H9 (cell line): ENCODE measurements at regions not wholly inside any gene's neighbourhood (a gene's known extent, or its start where the extent isn't known, plus 50 kb on each side); places are given as distances from the start of the nearest gene placed in this dataset.

Experiments
- DNase-seq: peaks from one replicate; pipeline ENCODE4 v3.0.0-alpha.2; 2017
- H2AFZ ChIP-seq: one replicate; pipeline ENCODE4 v1.6.1; 2013; ENCODE audit warnings: mild to moderate bottlenecking, low read length, control low read depth, moderate library complexity
- H2AK5ac ChIP-seq: 2 replicates; pipeline ENCODE4 v1.6.1; 2013; ENCODE audit warnings: low read length, control low read depth, mixed read lengths; ENCODE audit not compliant: insufficient read length
- H2BK120ac ChIP-seq: one replicate; pipeline ENCODE4 v1.6.1; 2013; ENCODE audit warnings: low read depth, mild to moderate bottlenecking, low read length, control low read depth, inconsistent platforms; ENCODE audit not compliant: poor library complexity, severe bottlenecking
- H2BK12ac ChIP-seq: 2 replicates; pipeline ENCODE4 v1.6.1; 2013; ENCODE audit warnings: low read length, control low read depth, mixed read lengths, low read depth; ENCODE audit not compliant: insufficient read length
- H2BK15ac ChIP-seq: 2 replicates; pipeline ENCODE4 v1.6.1; 2013; ENCODE audit warnings: low read depth, low read length, control low read depth
- H2BK20ac ChIP-seq: one replicate; pipeline ENCODE4 v1.6.1; 2013; ENCODE audit warnings: low read depth, mild to moderate bottlenecking, low read length, control low read depth, inconsistent platforms; ENCODE audit not compliant: poor library complexity, severe bottlenecking
- H2BK5ac ChIP-seq: 2 replicates; pipeline ENCODE4 v1.6.1; 2013; ENCODE audit warnings: low read length, control low read depth, mixed read lengths; ENCODE audit not compliant: insufficient read length
- H3K14ac ChIP-seq: 2 replicates; pipeline ENCODE4 v1.6.1; 2013; ENCODE audit warnings: low read length, control low read depth; ENCODE audit not compliant: insufficient read depth
- H3K18ac ChIP-seq: 2 replicates; pipeline ENCODE4 v1.6.1; 2013; ENCODE audit warnings: low read depth, mild to moderate bottlenecking, mixed read lengths, low read length, control low read depth; ENCODE audit not compliant: insufficient read length
- H3K23ac ChIP-seq: 2 replicates; pipeline ENCODE4 v1.6.1; 2013; ENCODE audit warnings: low read length, control low read depth, mixed read lengths, low read depth; ENCODE audit not compliant: insufficient read length
- H3K23me2 ChIP-seq: 2 replicates; pipeline ENCODE4 v1.6.1; 2013; ENCODE audit warnings: low read depth, mild to moderate bottlenecking, mixed read lengths, low read length, control low read depth; ENCODE audit not compliant: insufficient read length, poor library complexity, severe bottlenecking
- H3K27ac ChIP-seq: 2 replicates; pipeline ENCODE4 v1.5.1; 2013; ENCODE audit warnings: low read length, control low read depth, mixed read lengths, low read depth; ENCODE audit not compliant: insufficient read length
- H3K27me3 ChIP-seq: 2 replicates; pipeline ENCODE4 v1.6.1; 2013; ENCODE audit warnings: low read length, control low read depth, inconsistent platforms; ENCODE audit not compliant: insufficient read depth
- H3K4ac ChIP-seq: 2 replicates; pipeline ENCODE4 v1.6.1; 2013; ENCODE audit warnings: low read depth, mild to moderate bottlenecking, control low read depth, inconsistent platforms, low read length, moderate library complexity
- H3K4me1 ChIP-seq: 2 replicates; pipeline ENCODE4 v1.6.1; 2013; ENCODE audit warnings: low read length, control low read depth, inconsistent platforms; ENCODE audit not compliant: insufficient read depth
- H3K4me2 ChIP-seq: 2 replicates; pipeline ENCODE4 v1.6.1; 2013; ENCODE audit warnings: low read length, control low read depth, mixed read lengths; ENCODE audit not compliant: insufficient read length, insufficient read depth
- H3K56ac ChIP-seq: 2 replicates; pipeline ENCODE4 v1.6.1; 2013; ENCODE audit warnings: low read depth, mild to moderate bottlenecking, mixed read lengths, low read length, control low read depth; ENCODE audit not compliant: insufficient read length
- H3K79me1 ChIP-seq: 2 replicates; pipeline ENCODE4 v1.6.1; 2013; ENCODE audit warnings: low read depth, mild to moderate bottlenecking, moderate library complexity, low read length, control low read depth, inconsistent platforms; ENCODE audit not compliant: insufficient read depth, poor library complexity, severe bottlenecking
- H3K79me2 ChIP-seq: 2 replicates; pipeline ENCODE4 v1.6.1; 2013; ENCODE audit warnings: low read length, control low read depth, inconsistent platforms; ENCODE audit not compliant: insufficient read depth
- H3K9ac ChIP-seq: 2 replicates; pipeline ENCODE4 v1.6.1; 2013; ENCODE audit warnings: low read length, control low read depth, mixed read lengths; ENCODE audit not compliant: insufficient read length; ENCODE audit errors: extremely low read depth
- H3K9me3 ChIP-seq: one replicate; pipeline ENCODE4 v1.6.1; 2013; ENCODE audit warnings: low read depth, low read length, inconsistent platforms; ENCODE audit not compliant: control insufficient read depth
- H3T11ph ChIP-seq: one replicate; pipeline ENCODE4 v1.6.1; 2013; ENCODE audit warnings: mild to moderate bottlenecking, low read length, control low read depth, inconsistent platforms
- H4K20me1 ChIP-seq: one replicate; pipeline ENCODE4 v1.6.1; 2013; ENCODE audit not compliant: control insufficient read depth, insufficient read length, insufficient read depth
- H4K5ac ChIP-seq: 2 replicates; pipeline ENCODE4 v1.6.1; 2013; ENCODE audit warnings: low read depth, mild to moderate bottlenecking, mixed read lengths, low read length, control low read depth; ENCODE audit not compliant: insufficient read length
- H4K8ac ChIP-seq: replicated peaks from 2 replicates; pipeline ENCODE4 v1.6.1; 2013; ENCODE audit warnings: low read length, control low read depth, mixed read lengths, low read depth; ENCODE audit not compliant: insufficient read length
- H4K91ac ChIP-seq: 2 replicates; pipeline ENCODE4 v1.6.1; 2013; ENCODE audit warnings: low read depth, mild to moderate bottlenecking, moderate library complexity, mixed read lengths, low read length, control low read depth; ENCODE audit not compliant: insufficient read length
- H3K27ac Mint-ChIP-seq, 3 experiments: 2 replicates in 2 of 3; 3 replicates in 1 of 3; pipeline ENCODE4 v1.8.0; 2020 to 2021; ENCODE audit warnings: mixed read lengths in 3 of 3, mild to moderate bottlenecking in 1 of 3, moderate library complexity in 1 of 3
- H3K27me3 Mint-ChIP-seq: 2 replicates; pipeline ENCODE4 v1.8.0; 2021; ENCODE audit warnings: low read depth, mild to moderate bottlenecking, moderate library complexity, mixed read lengths
- H3K36me3 Mint-ChIP-seq, 3 experiments: 2 replicates in 2 of 3; 3 replicates in 1 of 3; pipeline ENCODE4 v1.8.0; 2020 to 2021; ENCODE audit warnings: low read depth in 3 of 3, mixed read lengths in 3 of 3; ENCODE audit not compliant: insufficient read depth in 1 of 3
- H3K4me1 Mint-ChIP-seq, 2 experiments: 2 replicates each; pipeline ENCODE4 v1.8.0; 2020; ENCODE audit warnings: mixed read lengths in 2 of 2
- H3K4me3 Mint-ChIP-seq, 2 experiments: 2 replicates in 1 of 2; 3 replicates in 1 of 2; pipeline ENCODE4 v1.8.0; 2020 to 2021; ENCODE audit warnings: mild to moderate bottlenecking in 2 of 2, mixed read lengths in 2 of 2, moderate library complexity in 1 of 2
- H3K9me3 Mint-ChIP-seq, 2 experiments: 2 replicates in 1 of 2; 3 replicates in 1 of 2; pipeline ENCODE4 v1.8.0; 2020; ENCODE audit warnings: mild to moderate bottlenecking in 2 of 2, mixed read lengths in 2 of 2, moderate library complexity in 1 of 2
- CTCF ChIP-seq: fragments of 200-600 bp; sonication (generic); conservative IDR thresholded peaks from 3 replicates; pipeline ENCODE4 v1.8.0; 2021; ENCODE audit warnings: antibody characterized with exemption, mild to moderate bottlenecking
- WGBS: extraction: QIAGEN DNeasy Blood & Tissue Kit; methylation state at CpG from one replicate; pipeline ENCODE4 v1.1.7; 2013; ENCODE audit warnings: missing lambda C conversion rate, low lambda C conversion rate, mixed read lengths; ENCODE audit not compliant: insufficient read length; ENCODE audit errors: extremely low coverage; 5-methylcytosine and 5-hydroxymethylcytosine counted together

- Mint-ChIP-seq H3K27ac (no peak overlapping the region), H3K9me3 (peaks cover 0 to 2% of the 10 kb centered on the region in 2 experiments; a peak in 1 of 5 replicates), H3K4me3 (no peak overlapping the region), H3K36me3 (no peaks in the 10 kb centered on the region; a peak in 1 of 7 replicates), H3K4me1 (peaks cover 14 to 17% of the 10 kb centered on the region in 2 experiments), H3K27me3 (no peaks in the 10 kb centered on the region)
- Histone ChIP-seq H4K20me1 (no peaks in the 10 kb centered on the region), H2BK15ac (no peak overlapping the region), H4K8ac (no peak overlapping the region), H3K18ac (no peak overlapping the region), H3K4ac (no peak overlapping the region), H3K56ac (no peak overlapping the region), H3K9me3 (no peaks in the 10 kb centered on the region), H4K5ac (no peak overlapping the region), H3K23me2 (no peaks in the 10 kb centered on the region), H3K79me1 (no peaks in the 10 kb centered on the region), H3K23ac (no peak overlapping the region), H3K4me1 (peaks cover 3% of the 10 kb centered on the region; the same call in 1 of the 2 replicates), H3K79me2 (no peaks in the 10 kb centered on the region), H3T11ph (no peak overlapping the region), H3K9ac (no peak overlapping the region), H2AFZ (no peak overlapping the region), H3K27ac (no peak overlapping the region), H4K91ac (no peak overlapping the region), H3K4me2 (no peak overlapping the region), H3K14ac (no peak overlapping the region), H2BK20ac (no peak overlapping the region), H2BK12ac (no peak overlapping the region), H3K27me3 (no peaks in the 10 kb centered on the region), H2BK120ac (no peak overlapping the region), H2AK5ac (no peak overlapping the region), H2BK5ac (no peak overlapping the region)
- no peak for TF ChIP-seq CTCF
- no peak for DNase-seq
- no CpG with 5 or more reads among the region's 7 CpGs for WGBS
Measured at GRCh38 chr3:6743067-6743720, 117.7 kb upstream of the GRM7 start.
